Left ventricle myocardium inferior (tissue), 1 donor: ENCODE measurements at regions not wholly inside any gene's neighbourhood (a gene's known extent, or its start where the extent isn't known, plus 50 kb on each side); places are given as distances from the start of the nearest gene placed in this dataset.

ENCODE experiments used
- DNase-seq: peaks from one replicate; pipeline ENCODE4 v3.0.0-alpha.2; 2020
- H3K27ac ChIP-seq: fragments of 200-600 bp; replicated peaks from 2 replicates; pipeline ENCODE4 v1.8.0; 2021
- H3K27me3 ChIP-seq: fragments of 200-600 bp; 2 replicates; pipeline ENCODE4 v1.8.0; 2021; ENCODE audit warnings: low read depth
- H3K36me3 ChIP-seq: fragments of 200-600 bp; 2 replicates; pipeline ENCODE4 v1.8.0; 2021
- H3K4me1 ChIP-seq: fragments of 200-600 bp; 2 replicates; pipeline ENCODE4 v1.8.0; 2021
- H3K4me3 ChIP-seq: fragments of 200-600 bp; 2 replicates; pipeline ENCODE4 v1.8.0; 2021; ENCODE audit warnings: mild to moderate bottlenecking, moderate library complexity
- H3K9me3 ChIP-seq: fragments of 200-600 bp; replicated peaks from 2 replicates; pipeline ENCODE4 v1.8.0; 2021
- intact Hi-C: fragments of 100-400 bp; cut with micrococcal nuclease; formaldehyde crosslinking; loops from one replicate; pipeline ENCODE4 v1.11.0; 2022
- TF ChIP-seq, protein P1 (sequence below): fragments of 200-600 bp; IDR thresholded peaks from 2 replicates; pipeline ENCODE4 v1.8.0; 2021; ENCODE audit warnings: antibody characterized with exemption, mild to moderate bottlenecking, borderline replicate concordance
- donor health status: DM: no; HTN: yes; CAD: no; lungs with severe emphysema.

- no peaks in the 10 kb centered on the region for H3K27me3 ChIP-seq
- intact Hi-C loops: no loop called here
- no peaks in the 10 kb centered on the region for H3K36me3 ChIP-seq
- H3K4me3 ChIP-seq: no peak overlapping the region
- no peak for DNase-seq
- no peak overlapping the region for H3K27ac ChIP-seq
- H3K4me1 ChIP-seq: no peaks in the 10 kb centered on the region
- H3K9me3 ChIP-seq: peaks cover 8% of the 10 kb centered on the region
- TF ChIP-seq, protein P1, sequence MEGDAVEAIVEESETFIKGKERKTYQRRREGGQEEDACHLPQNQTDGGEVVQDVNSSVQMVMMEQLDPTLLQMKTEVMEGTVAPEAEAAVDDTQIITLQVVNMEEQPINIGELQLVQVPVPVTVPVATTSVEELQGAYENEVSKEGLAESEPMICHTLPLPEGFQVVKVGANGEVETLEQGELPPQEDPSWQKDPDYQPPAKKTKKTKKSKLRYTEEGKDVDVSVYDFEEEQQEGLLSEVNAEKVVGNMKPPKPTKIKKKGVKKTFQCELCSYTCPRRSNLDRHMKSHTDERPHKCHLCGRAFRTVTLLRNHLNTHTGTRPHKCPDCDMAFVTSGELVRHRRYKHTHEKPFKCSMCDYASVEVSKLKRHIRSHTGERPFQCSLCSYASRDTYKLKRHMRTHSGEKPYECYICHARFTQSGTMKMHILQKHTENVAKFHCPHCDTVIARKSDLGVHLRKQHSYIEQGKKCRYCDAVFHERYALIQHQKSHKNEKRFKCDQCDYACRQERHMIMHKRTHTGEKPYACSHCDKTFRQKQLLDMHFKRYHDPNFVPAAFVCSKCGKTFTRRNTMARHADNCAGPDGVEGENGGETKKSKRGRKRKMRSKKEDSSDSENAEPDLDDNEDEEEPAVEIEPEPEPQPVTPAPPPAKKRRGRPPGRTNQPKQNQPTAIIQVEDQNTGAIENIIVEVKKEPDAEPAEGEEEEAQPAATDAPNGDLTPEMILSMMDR: no peak
These were observed 220.3 kb upstream of the MON1B start for GRCh38 chr16:76970745-76971099.

GRCh38 chr16:76976101-76976500 is 214.9 kb upstream of the MON1B start:
- no peaks in the 10 kb centered on the region for H3K27me3 ChIP-seq
- no peaks in the 10 kb centered on the region for H3K36me3 ChIP-seq
- H3K9me3 ChIP-seq: no peaks in the 10 kb centered on the region
- DNase-seq: no peak
- no peak overlapping the region for H3K4me3 ChIP-seq
- TF ChIP-seq, protein P1: no peak
- H3K4me1 ChIP-seq: no peaks in the 10 kb centered on the region
- intact Hi-C loops: no loop called here
- H3K27ac ChIP-seq: no peak overlapping the region

DNA sequence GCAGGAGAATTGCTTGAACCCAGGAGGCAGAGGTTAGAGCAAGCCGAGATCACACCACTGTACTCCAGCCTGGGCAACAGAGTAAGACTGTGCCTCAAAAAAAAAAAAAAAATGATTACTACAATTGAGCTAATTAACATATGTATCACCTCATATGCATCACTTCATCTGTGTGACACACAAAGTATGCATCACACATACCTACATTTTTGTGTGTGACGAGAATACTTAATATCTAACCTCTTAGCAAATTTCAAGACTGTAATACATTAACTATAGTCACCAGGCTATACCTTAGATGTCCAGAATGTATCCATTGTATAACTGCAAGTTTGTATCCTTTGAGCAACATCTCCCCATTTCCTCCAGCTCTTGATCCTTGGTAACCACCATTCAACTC is 214.2 kb upstream of the MON1B start:
- Histone ChIP-seq H3K36me3 (no peaks in the 10 kb centered on the region), H3K27me3 (no peaks in the 10 kb centered on the region), H3K4me3 (no peak overlapping the region), H3K4me1 (no peaks in the 10 kb centered on the region), H3K27ac (no peak overlapping the region), H3K9me3 (no peaks in the 10 kb centered on the region)
- no peak for DNase-seq
- intact Hi-C loops: no loop called here
- TF ChIP-seq, protein P1: no peak

- intact Hi-C loops: no loop called here
- Histone ChIP-seq H3K27ac (no peak overlapping the region), H3K4me3 (no peak overlapping the region), H3K36me3 (no peaks in the 10 kb centered on the region), H3K27me3 (no peaks in the 10 kb centered on the region), H3K9me3 (no peaks in the 10 kb centered on the region), H3K4me1 (no peaks in the 10 kb centered on the region)
- DNase-seq: no peak
- TF ChIP-seq, protein P1: no peak
These were observed 206.8 kb upstream of the MON1B start for GRCh38 chr16:76984196-76984595.

DNA sequence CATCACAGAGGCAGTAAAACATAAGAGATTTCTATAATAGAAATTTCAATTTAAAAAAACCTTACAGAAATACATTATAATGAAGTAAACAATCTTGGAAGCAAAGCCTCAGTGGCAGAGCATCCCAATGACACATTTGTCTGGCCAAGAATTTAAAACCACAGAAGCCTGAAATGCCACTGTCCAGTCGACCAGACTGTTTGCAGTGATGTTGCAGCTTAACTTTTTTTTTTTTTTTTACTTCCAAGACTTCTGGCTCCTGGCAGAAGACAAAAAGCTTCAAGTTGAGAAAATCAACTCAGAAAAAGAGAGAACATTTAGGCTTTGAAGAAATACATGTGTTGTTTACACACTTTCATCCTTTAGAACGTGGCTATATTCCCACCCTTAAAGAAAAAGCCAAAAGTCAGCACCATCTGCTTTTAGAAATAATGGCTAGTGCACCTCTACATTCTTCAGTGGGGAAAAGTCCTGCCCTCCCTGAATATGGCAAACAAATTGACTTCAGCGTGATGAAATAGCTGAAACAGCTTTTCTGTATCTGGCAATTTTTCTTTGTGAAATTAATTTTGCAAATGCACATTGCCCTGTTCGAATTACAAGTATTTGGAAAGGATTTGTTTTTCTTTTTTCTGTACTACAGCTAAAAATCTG is 205.5 kb upstream of the MON1B start:
- Histone ChIP-seq H3K36me3 (no peaks in the 10 kb centered on the region), H3K4me1 (no peaks in the 10 kb centered on the region), H3K27me3 (no peaks in the 10 kb centered on the region), H3K27ac (no peak overlapping the region), H3K4me3 (no peak overlapping the region), H3K9me3 (no peaks in the 10 kb centered on the region)
- intact Hi-C loops: no loop called here
- TF ChIP-seq, protein P1: no peak
- no peak for DNase-seq

- intact Hi-C loops: no loop called here
- Histone ChIP-seq H3K27ac (no peak overlapping the region), H3K4me1 (no peaks in the 10 kb centered on the region), H3K9me3 (no peaks in the 10 kb centered on the region), H3K36me3 (no peaks in the 10 kb centered on the region), H3K27me3 (no peaks in the 10 kb centered on the region), H3K4me3 (no peak overlapping the region)
- no peak for DNase-seq
- TF ChIP-seq, protein P1: no peak
These were observed 202.5 kb upstream of the MON1B start for GRCh38 chr16:76988526-76988925.
